ENCODE measurements at regions not wholly inside any gene's neighbourhood (a gene's known extent, or its start where the extent isn't known, plus 50 kb on each side); places are given as distances from the start of the nearest gene placed in this dataset.

- 60% methylated on average over 2 of the region's 2 CpGs for WGBS
- Histone ChIP-seq H3K4me1 (ENCODE audit: control insufficient read depth in 4 of 4, insufficient read depth in 4 of 4, low read length in 3 of 4) (no peaks in the 10 kb centered on the region), H3K27me3 (ENCODE audit: control insufficient read depth in 4 of 4, insufficient read depth in 4 of 4, low read length in 3 of 4) (no peaks in the 10 kb centered on the region)
Observed at GRCh38 chr5:101271945-101272344, 368.9 kb upstream of the ST8SIA4 start.

GRCh38 chr5:101271416-101271815 is 368.3 kb upstream of the ST8SIA4 start:
- Histone ChIP-seq H3K4me1 (ENCODE audit: control insufficient read depth in 4 of 4, insufficient read depth in 4 of 4, low read length in 3 of 4) (no peaks in the 10 kb centered on the region), H3K27ac (ENCODE audit: low read depth in 1 of 2, low read length in 2 of 2) (no peak overlapping the region), H3K9me3 (ENCODE audit: control insufficient read depth in 4 of 4, low read length in 3 of 4) (no peaks in the 10 kb centered on the region), H3K27me3 (ENCODE audit: control insufficient read depth in 4 of 4, insufficient read depth in 4 of 4, low read length in 3 of 4) (no peaks in the 10 kb centered on the region), H3K36me3 (ENCODE audit: control insufficient read depth in 4 of 4, insufficient read depth in 3 of 4, low read depth in 1 of 4, low read length in 3 of 4) (no peaks in the 10 kb centered on the region), H3K4me3 (ENCODE audit: low read depth in 1 of 3, low read length in 3 of 3) (no peak overlapping the region), H3K9ac (ENCODE audit: low read depth in 1 of 2, low read length in 2 of 2) (no peak overlapping the region)
- no peak for TF ChIP-seq NR2F2 (IDR thresholded peaks at IDR 0.05)
- TF ChIP-seq CTCF (IDR thresholded peaks at IDR 0.05; ENCODE audit: low read depth, low read length, missing input control), result no peak
- no peak for TF ChIP-seq EGR1 (IDR thresholded peaks at IDR 0.05; ENCODE audit: low read depth in 2 of 2)
- no peak for TF ChIP-seq GABPA (IDR thresholded peaks at IDR 0.05 in 1 of 2, conservative IDR thresholded peaks at IDR 0.05 in 1 of 2)
- TF ChIP-seq JUND (IDR thresholded peaks at IDR 0.05), result no peak
- TF ChIP-seq MAX (IDR thresholded peaks at IDR 0.05), result no peak
- TF ChIP-seq, protein P1, sequence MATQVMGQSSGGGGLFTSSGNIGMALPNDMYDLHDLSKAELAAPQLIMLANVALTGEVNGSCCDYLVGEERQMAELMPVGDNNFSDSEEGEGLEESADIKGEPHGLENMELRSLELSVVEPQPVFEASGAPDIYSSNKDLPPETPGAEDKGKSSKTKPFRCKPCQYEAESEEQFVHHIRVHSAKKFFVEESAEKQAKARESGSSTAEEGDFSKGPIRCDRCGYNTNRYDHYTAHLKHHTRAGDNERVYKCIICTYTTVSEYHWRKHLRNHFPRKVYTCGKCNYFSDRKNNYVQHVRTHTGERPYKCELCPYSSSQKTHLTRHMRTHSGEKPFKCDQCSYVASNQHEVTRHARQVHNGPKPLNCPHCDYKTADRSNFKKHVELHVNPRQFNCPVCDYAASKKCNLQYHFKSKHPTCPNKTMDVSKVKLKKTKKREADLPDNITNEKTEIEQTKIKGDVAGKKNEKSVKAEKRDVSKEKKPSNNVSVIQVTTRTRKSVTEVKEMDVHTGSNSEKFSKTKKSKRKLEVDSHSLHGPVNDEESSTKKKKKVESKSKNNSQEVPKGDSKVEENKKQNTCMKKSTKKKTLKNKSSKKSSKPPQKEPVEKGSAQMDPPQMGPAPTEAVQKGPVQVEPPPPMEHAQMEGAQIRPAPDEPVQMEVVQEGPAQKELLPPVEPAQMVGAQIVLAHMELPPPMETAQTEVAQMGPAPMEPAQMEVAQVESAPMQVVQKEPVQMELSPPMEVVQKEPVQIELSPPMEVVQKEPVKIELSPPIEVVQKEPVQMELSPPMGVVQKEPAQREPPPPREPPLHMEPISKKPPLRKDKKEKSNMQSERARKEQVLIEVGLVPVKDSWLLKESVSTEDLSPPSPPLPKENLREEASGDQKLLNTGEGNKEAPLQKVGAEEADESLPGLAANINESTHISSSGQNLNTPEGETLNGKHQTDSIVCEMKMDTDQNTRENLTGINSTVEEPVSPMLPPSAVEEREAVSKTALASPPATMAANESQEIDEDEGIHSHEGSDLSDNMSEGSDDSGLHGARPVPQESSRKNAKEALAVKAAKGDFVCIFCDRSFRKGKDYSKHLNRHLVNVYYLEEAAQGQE (IDR thresholded peaks at IDR 0.05), result no peak
- no peak for TF ChIP-seq RXRA (IDR thresholded peaks at IDR 0.05)
- TF ChIP-seq FOXA1 (IDR thresholded peaks at IDR 0.05), result no peak
- TF ChIP-seq HNF4G (IDR thresholded peaks at IDR 0.05), result no peak
- TF ChIP-seq HNF4A (conservative IDR thresholded peaks at IDR 0.05), result no peak
- TF ChIP-seq ATF3 (IDR thresholded peaks at IDR 0.05), result no peak
- no peak for TF ChIP-seq FOXA2 (IDR thresholded peaks at IDR 0.05)
- no peak for TF ChIP-seq SP1 (IDR thresholded peaks at IDR 0.05)
- TF ChIP-seq TAF1 (conservative IDR thresholded peaks at IDR 0.05), result no peak
- no peak for TF ChIP-seq RAD21 (IDR thresholded peaks at IDR 0.05)
- TF ChIP-seq, protein P2, sequence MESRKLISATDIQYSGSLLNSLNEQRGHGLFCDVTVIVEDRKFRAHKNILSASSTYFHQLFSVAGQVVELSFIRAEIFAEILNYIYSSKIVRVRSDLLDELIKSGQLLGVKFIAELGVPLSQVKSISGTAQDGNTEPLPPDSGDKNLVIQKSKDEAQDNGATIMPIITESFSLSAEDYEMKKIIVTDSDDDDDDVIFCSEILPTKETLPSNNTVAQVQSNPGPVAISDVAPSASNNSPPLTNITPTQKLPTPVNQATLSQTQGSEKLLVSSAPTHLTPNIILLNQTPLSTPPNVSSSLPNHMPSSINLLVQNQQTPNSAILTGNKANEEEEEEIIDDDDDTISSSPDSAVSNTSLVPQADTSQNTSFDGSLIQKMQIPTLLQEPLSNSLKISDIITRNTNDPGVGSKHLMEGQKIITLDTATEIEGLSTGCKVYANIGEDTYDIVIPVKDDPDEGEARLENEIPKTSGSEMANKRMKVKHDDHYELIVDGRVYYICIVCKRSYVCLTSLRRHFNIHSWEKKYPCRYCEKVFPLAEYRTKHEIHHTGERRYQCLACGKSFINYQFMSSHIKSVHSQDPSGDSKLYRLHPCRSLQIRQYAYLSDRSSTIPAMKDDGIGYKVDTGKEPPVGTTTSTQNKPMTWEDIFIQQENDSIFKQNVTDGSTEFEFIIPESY (IDR thresholded peaks at IDR 0.05), result no peak
- DNase-seq (ENCODE audit: low spot score), result no peak
- WGBS, result 47% methylated on average over 2 of the region's 2 CpGs

More at GRCh38 chr5:101271945-101272344, 368.9 kb upstream of the ST8SIA4 start:
- Histone ChIP-seq H3K9me3 (ENCODE audit: control insufficient read depth in 4 of 4, low read length in 3 of 4) (no peaks in the 10 kb centered on the region), H3K36me3 (ENCODE audit: control insufficient read depth in 4 of 4, insufficient read depth in 3 of 4, low read depth in 1 of 4, low read length in 3 of 4) (no peaks in the 10 kb centered on the region), H3K27ac (ENCODE audit: low read depth in 1 of 2, low read length in 2 of 2) (no peak overlapping the region), H3K4me3 (ENCODE audit: low read depth in 1 of 3, low read length in 3 of 3) (no peak overlapping the region), H3K9ac (ENCODE audit: low read depth in 1 of 2, low read length in 2 of 2) (no peak overlapping the region)
- DNase-seq (ENCODE audit: low spot score), result no peak
- no peak for TF ChIP-seq HNF4G (IDR thresholded peaks at IDR 0.05)
- TF ChIP-seq MAX (IDR thresholded peaks at IDR 0.05), result no peak
- TF ChIP-seq GABPA (IDR thresholded peaks at IDR 0.05 in 1 of 2, conservative IDR thresholded peaks at IDR 0.05 in 1 of 2), result no peak
- TF ChIP-seq YY1 (IDR thresholded peaks at IDR 0.05), result no peak
- TF ChIP-seq ATF3 (IDR thresholded peaks at IDR 0.05), result no peak
- TF ChIP-seq JUND (IDR thresholded peaks at IDR 0.05), result no peak

Measured in liver (tissue), 8 donors.